ENCODE measurements at regions not wholly inside any gene's neighbourhood (a gene's known extent, or its start where the extent isn't known, plus 50 kb on each side); places are given as distances from the start of the nearest gene placed in this dataset.
A peak's percentile ranks its signal among the peaks of the same experiment; 100 is the strongest.
"Not testable (repeated sequence)": the region's sequence is repeated elsewhere in the genome, so short reads cannot be mapped to it uniquely, and the experiment has no call there.

DNA sequence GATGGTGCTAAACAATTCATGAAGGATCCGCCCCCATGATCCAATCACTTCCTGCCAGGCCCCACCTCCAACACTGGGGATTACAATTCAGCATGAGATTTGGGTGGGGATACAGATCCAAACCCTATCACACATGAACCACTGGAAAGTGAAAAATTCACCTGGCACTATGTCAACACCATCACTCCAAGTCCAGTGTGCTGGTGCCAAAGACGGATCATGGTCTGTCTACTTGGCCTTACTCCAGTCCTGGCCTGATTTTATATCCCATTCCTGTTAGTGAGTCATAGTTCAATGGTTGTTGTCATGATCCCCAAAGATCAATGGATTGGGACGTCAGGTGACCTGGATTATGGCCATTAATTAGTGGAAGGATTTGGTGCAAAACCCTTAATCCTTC lies 147.4 kb upstream of the RPS23 start:
- no peak for DNase-seq (ENCODE audit: low spot score)

DNA sequence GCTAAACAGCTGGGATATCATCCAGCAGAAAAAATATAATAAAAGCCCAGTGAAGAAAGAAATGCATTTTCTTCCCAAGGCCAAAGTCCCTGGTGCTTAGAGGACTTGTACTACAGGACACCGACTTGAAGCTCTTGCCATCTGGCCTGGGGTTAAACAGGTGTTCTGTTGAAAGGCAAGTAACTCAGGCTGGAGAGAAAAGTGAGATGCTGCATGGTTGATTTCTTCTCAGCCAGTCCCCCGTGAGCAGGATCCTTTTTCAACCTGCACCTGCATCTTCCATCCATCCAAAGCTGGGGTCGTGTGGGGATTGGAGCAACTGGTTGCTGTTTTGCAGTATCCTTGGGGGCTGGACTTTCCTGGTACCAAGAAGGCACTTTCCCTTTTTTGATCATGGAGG lies 146.1 kb upstream of the RPS23 start:
- no peak for DNase-seq (ENCODE audit: low spot score)

DNA sequence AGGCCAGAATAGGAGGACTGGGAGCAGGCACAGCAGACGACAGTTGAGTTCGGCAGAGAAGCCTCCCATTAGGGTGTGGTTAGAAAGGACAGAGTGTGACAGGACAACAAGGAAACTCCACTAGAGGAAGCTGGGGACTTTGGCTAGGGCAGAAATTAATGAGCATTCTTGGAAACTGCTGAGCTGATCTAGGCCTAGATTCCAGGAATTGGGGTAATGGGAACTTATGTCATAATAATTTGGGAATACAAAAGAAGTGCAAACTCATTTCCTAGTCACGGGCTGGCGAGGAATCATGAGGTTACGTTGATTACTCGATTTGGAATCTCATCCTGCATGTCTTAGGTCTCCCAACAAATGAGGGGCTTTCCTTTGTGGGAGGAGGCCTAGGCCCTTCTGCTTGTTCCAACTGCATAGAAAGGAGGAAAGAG lies 144.6 kb upstream of the RPS23 start:
- DNase-seq (ENCODE audit: low spot score), result no peak

DNA sequence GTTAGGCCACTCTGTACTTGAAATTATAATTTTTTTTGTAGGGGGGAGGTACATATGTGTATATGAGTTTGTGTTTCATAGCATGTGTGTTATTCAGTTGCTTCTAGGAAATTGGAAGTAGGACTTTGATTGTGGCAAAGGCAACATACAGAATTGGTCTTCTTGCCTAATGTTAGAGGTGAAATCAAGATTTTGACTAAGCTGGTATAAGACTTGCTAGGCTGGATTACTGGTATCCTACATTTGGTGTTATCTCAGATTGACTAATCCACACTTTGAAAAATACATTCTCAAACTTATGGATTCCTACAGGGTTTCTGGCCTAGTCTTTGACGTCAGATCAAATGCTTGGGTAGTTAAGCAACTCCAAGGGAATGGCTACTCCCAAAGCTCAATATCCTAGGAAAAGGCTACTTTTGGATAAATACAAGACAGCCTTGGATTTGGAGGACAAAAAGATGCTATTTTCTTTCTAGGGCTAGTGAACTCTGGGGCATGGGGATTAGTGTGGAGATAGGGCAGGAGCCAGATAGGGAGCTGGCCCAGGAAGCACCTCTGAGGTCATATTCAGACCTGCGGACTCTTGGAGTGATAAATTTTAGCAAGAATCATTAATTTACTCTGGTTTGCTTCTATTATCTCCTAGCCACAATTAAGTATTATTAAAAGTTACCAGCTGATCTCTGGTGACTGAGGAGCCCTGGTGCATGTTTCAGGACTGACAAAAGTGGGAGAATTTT lies 144.0 kb upstream of the RPS23 start:
- DNase-seq (ENCODE audit: low spot score), result no peak

DNA sequence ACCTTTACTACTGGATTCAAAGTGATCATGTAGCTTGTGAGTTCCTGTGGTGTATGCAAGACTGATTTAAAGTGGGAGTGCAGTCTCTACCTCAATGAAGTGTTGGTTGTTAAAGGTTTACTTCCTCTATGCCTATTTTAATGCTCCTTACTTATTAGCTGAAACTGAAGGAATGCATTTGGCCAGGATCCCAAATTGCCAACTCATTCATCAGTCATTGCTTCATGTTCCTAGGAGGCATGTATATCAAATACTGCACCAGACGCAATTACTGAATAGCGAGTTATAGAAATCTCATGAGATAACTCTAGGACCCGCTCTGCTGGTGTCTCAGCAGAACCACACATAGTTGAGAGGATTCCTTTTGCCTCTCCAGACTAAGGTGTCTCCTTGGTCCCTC lies 143.0 kb upstream of the RPS23 start:
- DNase-seq (ENCODE audit: low spot score), result no peak

DNA sequence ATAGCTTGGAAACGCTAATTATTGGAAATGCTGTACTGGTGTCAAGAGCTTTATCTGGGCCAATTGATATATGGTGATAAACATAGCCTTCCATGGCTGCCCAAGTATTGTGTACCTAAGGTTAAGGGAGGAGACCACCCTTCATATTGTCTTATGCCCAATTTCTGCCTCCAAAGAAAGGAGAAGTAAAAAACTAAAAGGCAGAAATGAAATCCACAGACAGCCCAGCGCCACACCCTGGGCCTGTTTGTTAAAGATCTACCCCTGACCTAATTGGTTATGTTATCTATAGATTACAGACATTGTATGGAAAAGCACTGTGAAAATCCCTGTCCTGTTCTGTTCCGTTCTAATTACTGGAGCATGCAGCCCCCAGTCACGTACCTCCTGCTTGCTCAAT lies 142.4 kb upstream of the RPS23 start:
- DNase-seq (ENCODE audit: low spot score), result not testable (repeated sequence)

DNA sequence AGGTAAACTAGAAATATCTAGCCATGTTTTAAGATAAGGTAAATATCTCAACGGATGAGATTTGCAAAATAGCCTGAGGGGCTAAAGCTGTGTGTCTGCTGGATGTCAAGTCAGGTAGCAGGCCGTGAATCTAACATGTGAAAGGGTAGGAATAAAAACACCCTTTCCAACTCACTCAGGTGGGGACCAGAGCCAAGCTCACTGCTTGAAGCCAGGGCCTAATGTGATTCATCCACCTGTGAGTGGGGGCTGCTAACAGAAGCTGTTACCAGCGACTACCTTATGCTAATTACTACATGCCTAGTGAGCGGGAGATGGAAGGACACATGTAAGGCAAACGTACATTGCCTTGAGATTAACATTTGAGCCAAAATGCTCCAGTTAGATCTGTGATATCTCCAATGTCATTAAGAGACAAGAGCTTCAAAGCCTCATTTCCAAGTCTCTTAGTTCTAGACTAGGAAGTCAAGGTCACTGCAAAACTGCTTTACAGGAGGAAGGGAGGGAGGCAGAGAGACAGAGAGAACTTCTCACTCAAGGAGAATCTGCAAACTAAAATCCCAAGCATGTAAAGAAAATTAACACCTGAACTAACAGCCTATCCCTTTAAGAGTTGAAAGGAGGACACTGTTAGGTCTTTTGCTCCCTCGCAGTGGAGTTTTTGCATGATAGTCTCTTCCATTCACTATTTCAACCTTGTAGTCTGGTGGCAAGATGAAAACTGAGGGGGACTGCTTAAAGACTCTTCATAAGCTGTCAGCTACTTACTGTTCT lies 141.6 kb upstream of the RPS23 start:
- no peak for DNase-seq (ENCODE audit: low spot score)

DNA sequence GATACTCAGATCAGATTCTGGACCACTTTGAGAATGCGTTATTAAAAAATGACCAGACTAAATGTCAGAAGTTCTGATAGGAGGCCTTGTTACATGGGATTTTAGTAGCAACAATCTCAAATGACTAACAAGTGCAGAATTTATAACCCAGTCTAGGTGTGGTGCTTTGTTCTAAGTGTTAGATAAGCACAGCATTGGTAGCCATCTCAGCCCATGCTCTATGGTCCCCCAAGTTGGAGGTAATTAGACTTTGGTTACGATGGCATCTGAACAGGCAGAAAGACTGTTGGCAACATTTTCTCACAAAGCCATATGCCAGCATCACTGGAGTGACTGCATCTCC lies 140.4 kb upstream of the RPS23 start:
- peak; percentile 14 for DNase-seq (ENCODE audit: low spot score)

DNA sequence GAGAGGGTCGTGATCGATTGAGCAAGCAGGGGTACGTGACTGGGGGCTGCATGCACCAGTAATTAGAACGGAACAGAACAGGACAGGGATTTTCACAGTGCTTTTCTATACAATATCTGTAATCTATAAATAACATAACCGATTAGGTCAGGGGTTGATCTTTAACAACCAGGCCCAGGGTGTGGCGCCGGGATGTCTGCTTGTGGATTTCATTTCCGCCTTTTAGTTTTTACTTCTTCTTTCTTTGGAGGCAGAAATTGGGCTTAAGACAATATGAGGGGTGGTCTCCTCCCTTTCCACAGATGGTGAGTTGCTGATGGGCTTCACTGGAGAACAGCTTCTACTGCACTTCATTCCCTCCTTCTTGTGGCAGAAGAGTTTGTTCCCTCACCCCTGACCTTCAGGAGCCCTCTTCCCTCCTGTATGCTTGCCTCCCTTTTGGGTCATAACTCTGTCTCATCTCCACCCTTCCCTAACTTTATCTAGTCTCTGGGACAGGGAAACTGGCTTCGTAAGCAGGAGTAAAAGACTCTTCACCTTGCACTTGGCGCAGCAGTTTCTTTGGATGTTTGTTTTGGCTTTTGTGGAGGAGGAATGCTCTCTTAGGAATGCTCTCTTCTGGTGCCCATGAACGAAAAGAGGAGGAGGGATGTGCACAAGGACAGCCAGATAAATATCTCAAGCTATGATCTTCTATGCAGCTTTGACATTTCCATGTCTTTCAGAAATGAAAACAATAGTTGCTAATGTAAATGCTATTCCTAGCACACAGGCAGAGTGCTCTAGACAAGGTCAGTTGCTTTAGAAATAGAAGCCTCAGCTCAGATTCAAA lies 139.8 kb upstream of the RPS23 start:
- no peak for DNase-seq (ENCODE audit: low spot score)

DNA sequence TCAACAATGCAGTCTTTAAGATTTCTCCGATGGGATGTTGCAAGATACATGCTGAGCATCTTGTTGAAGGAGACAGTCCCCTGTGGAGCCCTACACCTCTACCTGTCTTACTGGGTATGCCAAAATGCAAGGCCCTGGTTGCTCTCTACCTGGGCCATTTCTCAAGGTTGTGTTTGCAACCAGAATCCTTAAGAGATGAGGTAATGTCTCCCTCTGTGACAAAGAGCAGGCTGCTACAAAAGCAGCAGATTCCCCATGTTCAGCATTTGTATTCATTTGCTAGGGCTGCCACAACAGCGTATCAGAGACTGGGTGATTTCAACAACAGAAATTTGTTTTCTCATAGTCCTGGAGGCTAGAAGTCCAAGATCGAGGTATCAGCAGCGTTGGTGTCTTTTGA lies 138.4 kb upstream of the RPS23 start:
- no peak for DNase-seq (ENCODE audit: low spot score)

DNA sequence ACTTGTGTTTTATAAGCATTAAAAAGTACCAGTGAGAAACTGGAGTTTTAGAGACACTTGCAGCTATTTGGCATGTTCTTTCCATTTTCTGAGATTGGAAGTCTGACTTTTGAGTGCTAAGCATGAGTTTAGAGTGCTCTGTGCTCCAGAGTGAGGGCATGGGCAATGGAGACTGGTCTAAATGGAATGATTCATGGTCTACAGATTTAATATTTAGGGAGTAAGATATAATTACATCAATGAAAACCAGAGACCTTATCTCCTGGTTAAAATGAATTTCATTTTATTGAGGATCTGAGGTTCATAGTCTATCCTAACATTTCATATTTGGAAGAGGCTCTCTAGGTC lies 135.9 kb upstream of the RPS23 start:
- no peak for DNase-seq (ENCODE audit: low spot score)

DNA sequence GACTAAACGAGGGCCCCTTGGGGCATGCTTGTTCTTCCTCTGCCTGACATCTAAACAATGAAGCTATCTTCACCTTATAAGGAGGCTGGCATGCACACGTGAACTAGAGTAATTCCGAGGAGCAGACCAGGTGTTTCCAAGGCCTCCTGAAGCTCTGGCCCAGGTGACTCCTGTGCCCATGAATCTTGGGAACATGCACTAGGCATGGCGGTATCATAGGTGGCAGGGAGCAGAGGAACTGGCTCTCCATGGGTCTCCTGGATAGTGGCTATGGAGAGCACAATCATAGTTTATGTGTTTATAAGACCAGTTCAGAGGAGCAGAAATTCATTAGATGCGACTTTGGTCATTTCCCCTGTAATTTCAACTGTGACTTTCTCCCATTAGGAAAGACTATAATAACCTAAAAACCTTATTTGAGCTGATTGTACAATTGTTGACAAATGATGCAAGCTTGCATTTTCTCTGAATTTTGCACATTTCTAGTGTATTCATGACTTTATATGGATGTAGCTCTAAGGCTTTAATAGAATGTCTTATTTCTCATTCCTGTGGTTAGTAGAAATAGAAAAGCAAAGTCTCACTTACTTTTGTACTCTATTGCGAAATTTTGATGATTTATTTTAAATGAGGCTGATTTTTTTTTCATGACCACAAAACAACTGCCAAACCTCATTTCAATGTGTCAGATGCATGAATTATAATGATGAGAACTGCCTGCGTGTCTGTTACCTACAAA lies 135.3 kb upstream of the RPS23 start:
- DNase-seq (ENCODE audit: low spot score), result no peak

DNA sequence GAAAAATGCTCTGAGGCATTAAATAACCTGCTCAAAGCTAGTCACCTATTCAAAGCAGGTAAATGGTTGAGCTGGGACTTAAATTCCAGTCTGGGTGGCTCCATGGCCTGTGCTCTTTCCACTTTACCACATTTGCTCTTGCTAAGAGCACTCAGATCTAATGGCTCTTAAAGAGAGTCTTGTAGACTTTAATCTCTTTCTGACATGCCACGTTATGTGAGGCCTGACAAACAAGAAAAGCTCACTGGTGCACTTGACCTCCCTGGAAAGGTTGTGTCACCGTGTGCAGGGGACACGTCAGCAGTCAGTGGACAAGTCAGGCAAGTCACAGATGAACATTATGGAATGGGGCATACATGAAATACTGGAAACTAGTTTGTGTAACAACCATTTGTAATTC lies 129.9 kb upstream of the RPS23 start:
- DNase-seq (ENCODE audit: low spot score), result no peak

DNA sequence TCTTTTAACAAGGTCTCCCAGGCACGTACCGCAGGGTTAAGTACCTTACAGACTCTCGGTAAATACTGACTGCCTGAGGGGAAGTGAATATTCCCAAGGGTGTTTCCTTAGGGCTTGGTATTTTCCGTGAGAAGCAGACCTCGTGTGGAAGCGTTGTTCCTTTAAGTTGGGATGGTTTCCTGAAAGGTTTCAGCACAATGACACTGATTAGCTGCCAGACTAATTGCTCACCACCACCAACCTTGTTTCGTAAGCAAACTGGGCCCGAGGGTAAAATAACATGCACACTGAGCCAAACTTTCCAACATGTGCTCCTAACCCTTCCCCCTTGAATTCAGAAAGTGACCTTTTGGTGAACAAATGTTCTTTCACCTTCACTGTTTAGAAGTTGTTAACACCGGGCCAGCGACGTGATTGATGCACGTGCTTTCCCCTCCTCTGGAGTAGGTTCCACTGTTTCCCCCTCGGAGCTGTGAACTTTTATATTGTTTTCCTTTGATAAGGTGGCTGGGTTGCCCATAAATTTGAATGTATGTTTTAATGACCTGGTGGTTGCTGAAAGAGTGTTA lies 128.1 kb upstream of the RPS23 start:
- no peak for DNase-seq (ENCODE audit: low spot score)

DNA sequence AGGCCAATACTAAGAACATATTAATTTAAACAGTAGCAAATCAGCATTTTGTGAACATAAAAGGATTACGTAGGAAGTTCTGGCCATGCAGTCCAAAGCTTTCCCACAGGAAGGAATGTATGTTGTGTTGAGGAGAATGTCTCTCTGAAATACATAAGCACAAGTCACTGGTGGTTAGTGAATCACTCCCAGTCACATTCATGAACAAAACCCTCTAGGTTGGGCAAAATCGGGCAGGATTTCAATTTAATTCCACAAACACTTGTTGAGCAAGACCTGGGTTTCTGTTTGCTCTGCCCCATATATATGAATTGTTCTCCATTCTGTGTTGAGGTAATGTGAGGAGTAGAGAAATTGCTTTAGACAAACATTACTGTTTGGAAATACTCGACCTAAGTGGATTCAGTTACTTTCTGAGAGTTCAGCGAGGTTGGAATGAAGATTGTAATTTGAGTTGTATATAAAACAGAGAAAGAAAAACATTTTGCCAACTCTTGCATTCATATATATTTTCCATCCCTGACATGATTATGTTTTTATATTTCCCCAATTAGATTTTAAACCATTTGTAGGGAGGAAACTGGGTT lies 127.6 kb upstream of the RPS23 start:
- DNase-seq (ENCODE audit: low spot score), result no peak

DNA sequence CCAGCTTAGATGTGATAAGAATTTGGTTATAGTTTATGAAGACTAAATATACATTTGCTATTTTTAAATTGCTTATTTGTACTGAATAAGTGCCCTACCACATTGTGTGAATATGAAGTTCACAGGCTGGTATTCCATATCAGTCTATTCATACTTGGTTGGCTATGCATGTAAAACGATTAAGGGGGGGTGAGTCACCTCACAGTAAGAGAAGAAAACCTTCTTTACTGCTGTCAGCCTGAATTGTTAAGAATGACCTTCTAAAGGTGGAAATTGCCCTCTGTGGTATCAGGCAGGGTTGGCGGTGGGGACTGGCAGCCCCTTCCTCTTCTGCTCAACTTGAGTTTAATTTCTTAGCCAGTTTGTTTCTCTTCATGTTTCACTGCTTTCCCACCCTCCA lies 127.0 kb upstream of the RPS23 start:
- DNase-seq (ENCODE audit: low spot score), result no peak

DNA sequence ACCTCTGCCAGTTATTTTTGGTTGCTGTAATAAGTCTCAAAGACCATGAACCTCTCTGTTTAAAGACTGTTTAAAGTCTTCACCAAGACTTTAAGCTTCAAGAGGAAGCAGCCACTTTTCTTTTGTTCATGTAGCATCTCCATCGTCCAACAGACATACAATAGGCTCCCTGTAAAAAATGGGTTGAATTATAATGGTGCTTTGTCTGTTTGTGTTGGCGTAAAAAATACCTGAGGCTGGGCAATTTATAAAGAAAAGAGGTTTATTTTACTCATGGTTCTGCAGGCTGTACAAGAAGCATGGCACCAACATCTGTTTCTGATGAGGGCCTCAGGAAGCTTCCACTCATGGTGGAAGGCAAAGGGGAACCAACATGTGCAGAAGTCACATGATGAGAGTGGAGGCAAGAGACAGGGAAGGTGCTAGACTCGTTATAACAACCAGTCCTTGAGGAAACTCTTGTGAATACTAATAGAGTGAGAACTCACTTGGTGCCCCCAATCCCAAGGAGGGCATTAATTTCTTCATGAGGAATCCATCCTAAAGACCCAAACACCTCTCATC lies 126.3 kb upstream of the RPS23 start:
- no peak for DNase-seq (ENCODE audit: low spot score)

DNA sequence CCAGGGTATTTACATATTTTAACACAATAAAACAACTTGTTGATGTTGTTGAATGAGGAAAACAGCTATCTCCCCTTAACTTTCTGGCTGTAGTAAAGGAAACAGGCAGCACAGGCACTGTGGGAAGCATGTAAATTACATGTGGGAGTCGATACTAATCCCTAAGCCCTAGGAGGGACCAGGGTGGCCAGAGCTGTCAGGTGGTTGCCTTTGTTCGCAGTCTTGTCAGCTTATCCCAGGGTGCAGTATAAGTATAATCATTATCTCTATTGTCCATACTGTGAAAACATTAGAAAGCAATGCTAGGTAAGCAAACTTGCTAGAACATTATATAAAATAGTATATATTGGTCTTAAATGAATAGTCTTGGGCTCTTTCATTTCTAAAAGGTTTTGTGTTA lies 125.6 kb upstream of the RPS23 start:
- DNase-seq (ENCODE audit: low spot score), result no peak

DNA sequence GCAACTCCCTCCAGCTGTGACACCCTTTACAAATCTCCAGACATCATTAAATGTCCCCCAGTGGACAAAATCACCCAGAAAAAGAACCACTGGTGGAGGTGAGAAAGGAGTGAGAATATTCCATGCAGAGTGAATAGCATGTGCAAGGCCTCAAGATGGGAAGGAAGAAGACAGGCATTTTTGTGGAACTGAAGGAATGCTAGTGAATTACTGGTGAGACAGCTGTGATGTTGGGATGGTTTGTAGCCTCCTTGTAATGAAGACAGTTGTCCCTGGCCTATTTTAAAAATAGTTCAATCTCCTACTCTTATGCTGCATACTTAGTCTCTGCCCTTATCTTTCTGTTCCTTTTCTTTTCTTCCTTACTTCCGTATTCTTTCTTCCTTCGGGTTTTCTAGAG lies 124.9 kb upstream of the RPS23 start:
- no peak for DNase-seq (ENCODE audit: low spot score)

DNA sequence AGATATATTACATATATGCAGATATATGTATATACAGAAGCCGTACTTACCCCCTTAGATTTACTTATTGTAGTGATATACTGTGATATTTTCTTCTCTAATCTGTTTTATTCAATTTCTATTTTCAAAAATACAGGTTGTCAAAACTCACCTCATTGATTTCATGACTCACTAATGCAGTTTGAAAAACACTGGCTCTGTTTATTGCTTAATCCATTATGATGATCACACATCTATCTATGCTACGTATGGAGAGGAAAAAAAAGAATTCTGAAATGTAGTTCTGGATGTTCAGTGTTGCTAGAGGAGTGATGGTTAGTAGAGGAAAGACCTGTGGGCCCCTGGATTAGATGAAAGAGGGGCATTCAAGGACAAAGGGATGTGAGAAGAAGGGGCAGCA lies 121.0 kb upstream of the RPS23 start:
- DNase-seq (ENCODE audit: low spot score), result no peak

DNA sequence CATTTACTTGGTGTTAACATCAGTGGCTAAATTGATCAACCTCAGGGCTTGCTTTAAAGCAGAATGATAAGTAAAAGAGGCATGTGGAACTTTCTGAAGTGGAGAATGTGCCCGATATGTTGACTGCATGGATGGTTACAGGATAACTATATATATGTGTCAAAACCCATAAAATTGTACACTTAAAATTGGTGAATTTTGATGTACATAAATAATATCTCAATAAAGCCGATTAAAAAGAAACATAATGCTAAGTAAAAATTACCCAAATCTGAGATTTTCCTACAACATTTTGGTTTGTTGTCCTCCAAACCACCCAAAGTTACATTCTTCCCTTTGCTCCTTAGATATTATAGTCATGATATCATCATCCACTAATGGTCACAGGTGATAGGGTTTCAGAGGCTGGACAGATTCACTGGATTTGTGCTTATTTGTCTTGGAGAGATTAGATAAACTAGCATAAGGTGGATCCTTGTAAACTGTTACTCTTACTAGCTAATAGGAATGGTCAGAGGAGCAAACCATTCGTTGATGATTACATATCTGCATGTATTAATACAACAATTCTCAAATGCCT lies 119.7 kb upstream of the RPS23 start:
- no peak for DNase-seq (ENCODE audit: low spot score)

Measured in SW480 (cell line).